GM18508 (cell line): ENCODE measurements at regions not wholly inside any gene's neighbourhood (a gene's known extent, or its start where the extent isn't known, plus 50 kb on each side); places are given as distances from the start of the nearest gene placed in this dataset.

ENCODE experiments used
- ATAC-seq: cut with Tn5 transposase; IDR thresholded peaks from one replicate; pipeline ENCODE4 v1.9.1; 2021; ENCODE audit warnings: moderate number of reproducible peaks; ENCODE audit not compliant: insufficient read depth, unreplicated experiment

DNA sequence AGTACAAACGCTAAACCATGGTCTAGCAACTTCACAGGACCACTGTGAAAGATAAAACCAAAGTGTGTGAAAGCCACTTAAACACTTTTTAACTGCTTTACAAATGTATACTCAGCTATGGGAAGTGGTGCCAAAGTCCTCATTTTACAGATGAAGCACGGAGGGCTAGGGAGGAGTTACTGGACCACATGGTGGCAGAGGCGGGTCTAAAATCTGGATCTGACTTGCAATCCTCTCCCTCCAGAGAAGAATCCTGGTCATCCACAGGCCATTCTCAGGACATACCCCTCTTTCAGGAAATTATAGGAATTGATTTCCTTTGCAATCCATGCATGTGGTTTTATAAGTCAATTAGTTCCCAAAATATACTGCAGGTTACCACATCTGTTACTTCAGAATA, 84.6 kb upstream of the GYPC start:
- no peak for ATAC-seq

DNA sequence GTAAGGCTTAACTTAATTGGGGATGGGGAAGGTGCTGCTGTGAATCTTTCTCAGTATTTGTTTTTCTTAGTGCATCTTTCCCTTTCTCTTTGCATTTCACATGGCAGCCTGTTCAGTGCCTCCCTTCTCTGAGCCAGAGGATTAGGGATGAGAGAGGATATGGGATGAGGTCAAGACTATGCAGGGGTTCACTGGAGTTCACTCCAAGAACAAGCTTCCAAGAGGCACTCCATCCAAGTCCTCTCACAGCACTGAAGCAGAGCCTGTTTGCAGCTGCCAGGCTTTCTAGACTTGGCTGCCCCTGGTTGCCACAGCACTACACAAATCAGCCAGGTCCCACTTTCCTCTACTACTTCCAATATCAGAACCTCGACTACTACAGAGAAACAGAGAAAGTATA, 80.3 kb upstream of the GYPC start:
- ATAC-seq, result no peak

DNA sequence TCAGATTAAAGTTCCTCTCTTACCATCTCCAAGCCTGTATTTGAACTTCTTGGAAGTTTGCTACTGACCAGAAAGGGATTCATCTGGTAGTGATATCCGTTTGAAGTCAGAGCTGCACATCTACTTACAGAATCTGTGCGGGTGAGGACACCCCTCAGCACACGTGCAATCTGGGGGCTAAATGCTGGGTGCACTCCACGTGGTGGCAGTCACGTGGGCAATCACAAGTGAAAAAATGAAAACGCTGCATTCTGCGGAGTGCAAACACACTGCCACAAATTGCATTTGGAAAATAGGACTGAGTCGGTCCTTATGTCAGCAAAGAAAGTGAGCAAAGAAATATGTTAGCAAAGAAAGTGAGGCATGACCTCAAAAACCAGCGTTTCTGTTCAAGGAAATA, 76.1 kb upstream of the GYPC start:
- ATAC-seq, result no peak

DNA sequence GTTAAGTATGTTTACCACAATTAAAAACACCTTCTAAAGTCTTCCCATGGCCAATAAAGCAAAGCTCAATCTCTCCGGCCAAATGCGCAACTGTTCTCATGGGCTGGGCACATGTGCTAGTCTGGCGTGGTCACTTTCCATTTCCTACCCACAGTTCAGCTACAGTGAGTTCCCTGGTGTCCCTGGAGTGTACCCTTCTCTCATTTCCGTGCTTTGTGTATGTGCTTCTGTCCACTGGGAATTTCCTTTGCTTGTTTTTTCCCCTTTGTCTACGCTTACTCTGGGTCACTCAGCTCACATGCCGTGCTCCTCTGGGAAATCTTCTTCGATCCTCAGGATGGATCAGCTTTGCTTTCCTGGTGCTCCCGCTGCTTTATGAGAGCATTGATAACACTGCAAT, 69.6 kb upstream of the GYPC start:
- ATAC-seq, result no peak

DNA sequence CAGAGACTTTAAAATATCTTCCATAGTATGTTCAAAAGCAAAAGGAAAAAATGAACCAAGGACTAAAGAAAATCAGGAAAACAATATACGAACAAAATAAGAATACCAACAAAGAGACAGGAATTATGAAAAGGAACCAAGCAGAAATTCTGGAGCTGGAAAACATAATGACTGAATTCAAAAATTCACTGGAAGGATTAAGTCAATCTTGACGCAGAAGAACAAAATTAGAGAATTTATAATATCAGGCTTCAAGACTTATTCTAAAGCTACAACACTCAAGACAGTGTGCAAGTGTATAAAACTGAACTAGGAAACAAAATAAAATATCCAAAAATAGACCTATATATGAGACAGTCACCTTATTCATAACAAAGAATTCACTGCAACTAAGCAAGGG, 56.9 kb upstream of the GYPC start:
- ATAC-seq, result no peak

DNA sequence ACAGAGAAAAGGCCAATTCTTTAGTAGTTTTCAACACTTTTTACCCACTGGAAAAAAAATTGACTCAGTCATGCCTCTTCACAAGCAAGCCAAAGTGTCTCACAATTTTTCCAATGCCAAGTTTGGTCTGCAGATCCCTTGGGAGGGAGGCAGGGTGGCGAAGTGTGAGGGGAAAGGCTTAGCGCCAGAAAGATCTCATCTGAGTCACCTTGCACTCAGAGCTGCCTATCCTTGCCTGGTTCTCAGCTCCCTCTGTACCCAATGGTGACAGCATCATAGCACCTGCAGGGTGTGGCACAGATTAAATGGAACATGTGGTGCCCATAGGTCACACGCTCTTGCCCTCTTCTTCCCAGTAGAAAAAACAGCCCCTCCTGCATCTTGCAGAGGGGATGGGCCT, 55.2 kb upstream of the GYPC start:
- ATAC-seq, result no peak

DNA sequence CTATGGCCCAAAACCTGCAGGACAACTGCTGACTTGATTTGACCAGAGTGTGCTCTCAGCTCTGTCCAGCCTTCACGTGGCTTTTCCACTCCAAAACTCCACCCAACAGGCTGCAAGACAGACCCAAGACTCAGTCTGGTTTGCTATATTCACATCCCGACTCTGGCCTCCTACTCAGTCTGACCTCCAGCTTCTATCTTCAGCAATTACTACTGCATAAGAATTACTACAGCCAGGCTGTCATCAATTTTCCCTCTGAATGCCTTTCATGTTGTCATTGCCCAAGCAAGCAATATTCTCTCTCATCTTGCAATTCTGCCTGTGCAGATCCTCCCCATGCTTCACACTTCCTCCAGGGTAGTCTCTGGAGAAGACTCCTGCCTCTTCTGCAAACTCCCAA, 53.6 kb upstream of the GYPC start:
- no peak for ATAC-seq
